Ovary (tissue), 3 donors: ENCODE measurements at regions not wholly inside any gene's neighbourhood (a gene's known extent, or its start where the extent isn't known, plus 50 kb on each side); places are given as distances from the start of the nearest gene placed in this dataset.

Source experiments
- CTCF ChIP-seq, 3 donors: fragments of 450-650 bp in 2 of 3; fragments of 200-600 bp in 1 of 3; IDR thresholded peaks; one replicate each; pipeline versions ENCODE4 v1.5.1 to v1.8.0; 2016 to 2022; ENCODE audit warnings: antibody characterized with exemption in 3 of 3, mild to moderate bottlenecking in 1 of 3
- EP300 ChIP-seq: sonication (generic); formaldehyde crosslinking; IDR thresholded peaks from one replicate; pipeline ENCODE4 v1.6.1; 2017; ENCODE audit warnings: antibody characterized with exemption
- POLR2A ChIP-seq: fragments of 450-650 bp; IDR thresholded peaks from one replicate; pipeline ENCODE4 v1.6.1; 2017; ENCODE audit warnings: antibody characterized with exemption, mild to moderate bottlenecking, moderate library complexity
- donor health status: DM: no; HTN: no; CAD: no.

DNA sequence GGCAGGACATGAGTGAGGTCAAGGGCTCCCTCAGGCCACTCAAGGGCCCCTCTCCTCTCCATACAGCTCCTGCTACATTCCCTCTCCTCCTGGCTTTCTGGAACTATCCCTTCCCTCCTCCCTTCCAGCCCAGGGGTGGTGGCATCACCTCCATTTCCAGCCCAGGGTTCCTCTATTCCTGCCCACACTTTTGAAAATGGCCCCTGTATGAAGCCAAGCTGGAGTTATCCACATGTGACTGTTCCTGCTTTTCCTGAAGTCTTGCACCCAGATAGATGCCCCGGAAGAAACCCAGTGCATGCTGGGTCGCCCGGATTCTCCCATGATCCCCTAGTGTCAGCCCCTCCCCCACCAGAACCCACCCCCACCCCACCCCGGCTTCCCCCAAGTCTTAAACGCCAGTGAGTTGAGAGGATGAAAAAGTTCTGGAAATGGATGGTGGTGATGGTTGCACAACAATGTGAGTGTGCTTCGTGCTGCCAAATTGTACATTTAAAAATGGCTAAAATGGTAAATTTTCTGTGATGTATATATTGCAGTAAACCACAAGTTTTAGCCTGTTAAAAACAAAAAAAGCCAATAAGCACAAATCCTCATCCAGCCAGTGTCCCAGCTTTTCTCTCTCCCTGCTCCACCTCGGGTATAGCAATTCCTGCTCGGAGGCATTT lies 136.9 kb downstream of the SCARB1 start:
- no peak for TF ChIP-seq CTCF (IDR thresholded peaks at IDR 0.05)
- no peak for TF ChIP-seq POLR2A
- TF ChIP-seq EP300: no peak
